SK-N-MC (cell line): ENCODE measurements at regions not wholly inside any gene's neighbourhood (a gene's known extent, or its start where the extent isn't known, plus 50 kb on each side); places are given as distances from the start of the nearest gene placed in this dataset.

ENCODE experiments used
- EZH2 ChIP-seq: fragments of 200-600 bp; sonication (generic); IDR thresholded peaks from one replicate; pipeline ENCODE4 v1.6.1; 2017; ENCODE audit warnings: antibody characterized with exemption
- POLR2AphosphoS5 ChIP-seq: IDR thresholded peaks from 2 replicates; pipeline ENCODE4 v1.6.1; 2012; ENCODE audit warnings: mild to moderate bottlenecking, low read depth, low read length, borderline replicate concordance

GRCh38 chr20:48156521-48156920 lies 371.2 kb upstream of the SULF2 start:
- no peak for TF ChIP-seq EZH2
- TF ChIP-seq POLR2AphosphoS5 = no peak
